IMR-90 (cell line): ENCODE measurements at regions not wholly inside any gene's neighbourhood (a gene's known extent, or its start where the extent isn't known, plus 50 kb on each side); places are given as distances from the start of the nearest gene placed in this dataset.

Experiments
- ATAC-seq: fragments of 200-7000 bp; cut with Tn5 transposase; 2 replicates; pipeline ENCODE4 v1.9.1; 2020; ENCODE audit warnings: low read depth, mild to moderate bottlenecking, moderate library complexity
- BruUV-seq: library from RNA; stranded (reverse); fragments of 400-500 nt; replicated peaks from 2 replicates; lab custom pipeline; 2021; lab: Mats Ljungman, UMichigan
- CTCF ChIA-PET: fragments of 300-600 bp; formaldehyde crosslinking; extraction: SDS; loops from one replicate; lab custom pipeline; 2021; ENCODE audit warnings: antibody characterized with exemption; lab: Yijun Ruan, JAX
- POLR2A ChIA-PET: fragments of 300-600 bp; sonication (Branson Sonifier 250); formaldehyde crosslinking; loops from one replicate; lab custom pipeline; 2022; ENCODE audit warnings: antibody characterized with exemption; ENCODE audit not compliant: unreplicated experiment; lab: Charles Lee
- DNase-seq: peaks from one replicate; pipeline ENCODE4 v3.0.0; 2013
- H2AFZ ChIP-seq: replicated peaks from 2 replicates; pipeline ENCODE3; 2013; ENCODE audit warnings: low read length, mild to moderate bottlenecking; ENCODE audit not compliant: poor library complexity
- H2AK5ac ChIP-seq: 2 replicates; pipeline ENCODE4 v1.6.1; 2013; ENCODE audit warnings: low read depth, low read length, inconsistent platforms
- H2AK9ac ChIP-seq: replicated peaks from 2 replicates; pipeline ENCODE3; 2013; ENCODE audit warnings: mild to moderate bottlenecking, low read depth, low read length, moderate library complexity; ENCODE audit not compliant: poor library complexity
- H2BK120ac ChIP-seq: 2 replicates; pipeline ENCODE4 v1.6.1; 2013; ENCODE audit warnings: low read depth, low read length, inconsistent platforms
- H2BK15ac ChIP-seq: 3 replicates; pipeline ENCODE4 v1.6.1; 2013; ENCODE audit warnings: low read depth, low read length, inconsistent platforms
- H2BK20ac ChIP-seq: 2 replicates; pipeline ENCODE4 v1.6.1; 2013; ENCODE audit warnings: low read depth, mild to moderate bottlenecking, inconsistent platforms, low read length, moderate library complexity
- H2BK5ac ChIP-seq: 2 replicates; pipeline ENCODE4 v1.6.1; 2013; ENCODE audit warnings: mild to moderate bottlenecking, low read depth, low read length, inconsistent platforms; ENCODE audit not compliant: poor library complexity, severe bottlenecking
- H3K14ac ChIP-seq: replicated peaks from 2 replicates; pipeline ENCODE4 v1.6.1; 2013; ENCODE audit warnings: low read depth, low read length, inconsistent platforms
- H3K18ac ChIP-seq: 2 replicates; pipeline ENCODE4 v1.6.1; 2013; ENCODE audit warnings: low read depth, low read length, control low read depth
- H3K23ac ChIP-seq: 2 replicates; pipeline ENCODE4 v1.6.1; 2013; ENCODE audit warnings: low read depth, low read length, inconsistent platforms
- H3K27ac ChIP-seq: 2 replicates; pipeline ENCODE4 v1.5.1; 2013; ENCODE audit warnings: mild to moderate bottlenecking, control low read depth, low read length; ENCODE audit not compliant: insufficient read depth
- H3K27me3 ChIP-seq: 2 replicates; pipeline ENCODE4 v1.6.1; 2013; ENCODE audit warnings: low read length; ENCODE audit not compliant: control insufficient read depth, insufficient read depth
- H3K36me3 ChIP-seq: 2 replicates; pipeline ENCODE4 v1.6.1; 2013; ENCODE audit warnings: low read length, mixed read lengths; ENCODE audit not compliant: control insufficient read depth, insufficient read depth
- H3K4ac ChIP-seq: 2 replicates; pipeline ENCODE4 v1.6.1; 2013; ENCODE audit warnings: low read depth, low read length, inconsistent platforms
- H3K4me1 ChIP-seq: 2 replicates; pipeline ENCODE4 v1.6.1; 2013; ENCODE audit warnings: low read length, mixed read lengths; ENCODE audit not compliant: control insufficient read depth, insufficient read depth
- H3K4me2 ChIP-seq: 2 replicates; pipeline ENCODE4 v1.6.1; 2013; ENCODE audit warnings: low read depth, mild to moderate bottlenecking, control low read depth, low read length, moderate library complexity
- H3K4me3 ChIP-seq: 2 replicates; pipeline ENCODE4 v1.5.1; 2013; ENCODE audit warnings: low read depth, mild to moderate bottlenecking, control low read depth, low read length, moderate library complexity; ENCODE audit not compliant: insufficient read depth
- H3K56ac ChIP-seq: 2 replicates; pipeline ENCODE4 v1.6.1; 2013; ENCODE audit warnings: low read length, inconsistent platforms; ENCODE audit not compliant: insufficient read depth; ENCODE audit errors: extremely low read depth
- H3K79me1 ChIP-seq, 2 experiments: 2 replicates each; pipeline ENCODE4 v1.6.1; 2013; ENCODE audit warnings: low read length in 2 of 2, inconsistent platforms in 1 of 2, low read depth in 1 of 2
- H3K9ac ChIP-seq: 2 replicates; pipeline ENCODE4 v1.6.1; 2013; ENCODE audit warnings: low read depth, low read length, control low read depth
- H3K9me1 ChIP-seq: 2 replicates; pipeline ENCODE4 v1.6.1; 2013; ENCODE audit warnings: low read length, inconsistent platforms; ENCODE audit not compliant: insufficient read depth
- H3K9me3 ChIP-seq: 2 replicates; pipeline ENCODE4 v1.6.1; 2013; ENCODE audit warnings: low read length; ENCODE audit not compliant: control insufficient read depth, insufficient read depth
- H4K20me1 ChIP-seq: 2 replicates; pipeline ENCODE4 v1.6.1; 2013; ENCODE audit warnings: low read length, inconsistent platforms; ENCODE audit not compliant: insufficient read depth
- H4K5ac ChIP-seq: 2 replicates; pipeline ENCODE4 v1.6.1; 2013; ENCODE audit warnings: mild to moderate bottlenecking, low read depth, low read length, control low read depth
- H4K8ac ChIP-seq, 2 experiments: 2 replicates each; pipeline ENCODE4 v1.6.1; 2013; ENCODE audit warnings: low read depth in 2 of 2, low read length in 2 of 2, control low read depth in 1 of 2, inconsistent platforms in 1 of 2
- H4K91ac ChIP-seq: 2 replicates; pipeline ENCODE4 v1.6.1; 2013; ENCODE audit warnings: low read depth, low read length, inconsistent platforms; ENCODE audit not compliant: insufficient read depth
- BHLHE40 ChIP-seq: fragments of 150-350 bp; IDR thresholded peaks from 2 replicates; pipeline ENCODE4 v1.6.1; 2016; ENCODE audit warnings: mild to moderate bottlenecking, low read depth, low read length
- CHD1 ChIP-seq: IDR thresholded peaks from 2 replicates; pipeline ENCODE4 v1.6.1; 2012; ENCODE audit warnings: low read depth, low read length, improper control_type of control experiment
- CTCF ChIP-seq: conservative IDR thresholded peaks from 2 replicates; pipeline ENCODE4 v1.5.1; 2012; ENCODE audit warnings: mild to moderate bottlenecking, low read depth, low read length, improper control_type of control experiment
- ELK1 ChIP-seq: fragments of 150-350 bp; IDR thresholded peaks from 2 replicates; pipeline ENCODE4 v1.6.1; 2016; ENCODE audit warnings: low read depth, mild to moderate bottlenecking, low read length, moderate library complexity, borderline replicate concordance
- FOS ChIP-seq: fragments of 150-350 bp; IDR thresholded peaks from 2 replicates; pipeline ENCODE4 v1.6.1; 2016; ENCODE audit warnings: low read depth, low read length
- MAFK ChIP-seq: IDR thresholded peaks from 2 replicates; pipeline ENCODE4 v1.6.1; 2012; ENCODE audit warnings: low read depth, low read length, improper control_type of control experiment
- MAZ ChIP-seq: IDR thresholded peaks from 2 replicates; pipeline ENCODE4 v1.6.1; 2012; ENCODE audit warnings: low read depth, mild to moderate bottlenecking, low read length, improper control_type of control experiment, moderate library complexity, borderline replicate concordance
- MXI1 ChIP-seq: IDR thresholded peaks from 2 replicates; pipeline ENCODE4 v1.6.1; 2012; ENCODE audit warnings: low read depth, mild to moderate bottlenecking, low read length, moderate library complexity, borderline replicate concordance
- NFE2L2 ChIP-seq: fragments of 150-350 bp; IDR thresholded peaks from 2 replicates; pipeline ENCODE4 v1.6.1; 2016; ENCODE audit warnings: low read depth, mild to moderate bottlenecking, low read length
- POLR2A ChIP-seq: IDR thresholded peaks from 2 replicates; pipeline ENCODE4 v1.6.1; 2012; ENCODE audit warnings: mild to moderate bottlenecking, low read depth, low read length
- RCOR1 ChIP-seq: IDR thresholded peaks from 2 replicates; pipeline ENCODE4 v1.6.1; 2012; ENCODE audit warnings: mild to moderate bottlenecking, low read length, improper control_type of control experiment; ENCODE audit not compliant: insufficient replicate concordance
- USF2 ChIP-seq: fragments of 150-350 bp; IDR thresholded peaks from 2 replicates; pipeline ENCODE4 v1.6.1; 2017; ENCODE audit warnings: mild to moderate bottlenecking, antibody characterized with exemption, low read length, low read depth
- dilution Hi-C: fragments of 300-500 bp; cut with HindIII; formaldehyde crosslinking; loops from one replicate; pipeline ENCODE4 v1.14.3; 2018; ENCODE audit warnings: low sequenced_read_pairs; ENCODE audit not compliant: unreplicated experiment
- in situ Hi-C: fragments of 300-500 bp; cut with MboI; formaldehyde crosslinking; loops from 3 replicates; pipeline ENCODE4 v1.14.3; 2019; ENCODE audit warnings: low sequenced_read_pairs, inconsistent platforms, mixed read lengths
- intact Hi-C: fragments of 100-400 bp; cut with micrococcal nuclease; formaldehyde crosslinking; loops from 2 replicates; pipeline ENCODE4 v1.10.0; 2022

GRCh38 chr14:82595466-82595865 is 1061.8 kb upstream of the SEL1L start:
- dilution Hi-C loops: no loop called here
- no peak overlapping the region for H3K4me2 ChIP-seq
- no peak overlapping the region for H3K4me3 ChIP-seq
- no peak overlapping the region for H2AK5ac ChIP-seq
- H2BK15ac ChIP-seq: no peak overlapping the region
- DNase-seq: no peak
- no peak for TF ChIP-seq MXI1
- no peak for TF ChIP-seq CTCF
- no peak for TF ChIP-seq RCOR1
- no peak for TF ChIP-seq POLR2A
- TF ChIP-seq MAZ: no peak
- TF ChIP-seq MAFK: no peak
- TF ChIP-seq FOS: no peak
- no peak for TF ChIP-seq ELK1
- TF ChIP-seq NFE2L2: no peak
- TF ChIP-seq BHLHE40: no peak
- no peak for TF ChIP-seq CHD1
- no peak for TF ChIP-seq USF2
- no peak overlapping the region for H3K4ac ChIP-seq
- intact Hi-C loops: no loop called here
- H3K9ac ChIP-seq: no peak overlapping the region
- BruUV-seq: no TSS peak
- ChIA-PET CTCF (no interaction called here), POLR2A (no interaction called here)
- H2BK20ac ChIP-seq: no peak overlapping the region
- no peaks in the 10 kb centered on the region for H4K20me1 ChIP-seq
- H3K27me3 ChIP-seq: no peaks in the 10 kb centered on the region
- no peak overlapping the region for H2BK5ac ChIP-seq
- no peak overlapping the region for H3K56ac ChIP-seq
- H3K18ac ChIP-seq: no peak overlapping the region
- H4K5ac ChIP-seq: no peak overlapping the region
- no peak overlapping the region for H4K91ac ChIP-seq
- in situ Hi-C loops: no loop called here
- H3K23ac ChIP-seq: no peak overlapping the region
- no peak overlapping the region for H2AFZ ChIP-seq
- H3K9me3 ChIP-seq: no peaks in the 10 kb centered on the region
- no peaks in the 10 kb centered on the region for H3K36me3 ChIP-seq
- no peak overlapping the region for H2AK9ac ChIP-seq
- no peak for ATAC-seq
- no peak overlapping the region for H2BK120ac ChIP-seq
- no peaks in the 10 kb centered on the region for H3K4me1 ChIP-seq
- no peak overlapping the region for H3K27ac ChIP-seq
- no peak overlapping the region for H4K8ac ChIP-seq
- H3K14ac ChIP-seq: no peak overlapping the region
- H3K9me1 ChIP-seq: no peaks in the 10 kb centered on the region
- no peaks in the 10 kb centered on the region for H3K79me1 ChIP-seq
